K562 (cell line): ENCODE measurements at regions not wholly inside any gene's neighbourhood (a gene's known extent, or its start where the extent isn't known, plus 50 kb on each side); places are given as distances from the start of the nearest gene placed in this dataset.

Experiments
- ATAC-seq: fragments of 200-7000 bp; cut with Tn5 transposase; 3 replicates; pipeline ENCODE4 v1.9.1; 2020; ENCODE audit warnings: moderate library complexity
- BruUV-seq: library from RNA; stranded (reverse); fragments of 400-500 nt; replicated peaks from 2 replicates; lab custom pipeline; 2021; lab: Mats Ljungman, UMichigan
- CTCF ChIA-PET: fragments of 300-600 bp; formaldehyde crosslinking; extraction: SDS; loops from one replicate; lab custom pipeline; 2021; ENCODE audit warnings: low intra/inter-chr PET ratio; lab: Yijun Ruan, JAX
- POLR2A ChIA-PET: fragments of 300-600, 350-650 bp; sonication (Branson Sonifier 250); formaldehyde crosslinking; extraction: SDS; loops from one replicate; lab custom pipeline; 2021; ENCODE audit warnings: antibody characterized with exemption, inconsistent platforms; lab: Yijun Ruan, JAX
- DNase-seq, 4 experiments: peaks; one replicate each; pipeline versions ENCODE4 v3.0.0 to v3.0.0-alpha.2; 2011 to 2018; ENCODE audit warnings: low spot score in 3 of 4, mixed read lengths in 3 of 4; ENCODE audit errors: extremely low read depth in 1 of 4
- FAIRE-seq: peaks from 2 replicates; lab custom pipeline; 2011; peaks lifted over from hg19 to GRCh38; lab: Jason Lieb, UNC
- H2AFZ ChIP-seq: 2 replicates; pipeline ENCODE4 v1.6.0; 2011; ENCODE audit warnings: low read depth, low read length, control low read depth, inconsistent platforms
- H3K27ac ChIP-seq: fragments of 200-600 bp; 3 replicates; pipeline ENCODE4 v1.8.0; 2011; ENCODE audit warnings: low read depth, mild to moderate bottlenecking, control low read depth, inconsistent platforms, low read length, moderate library complexity, mixed read lengths; ENCODE audit errors: extremely low read depth
- H3K27me3 ChIP-seq, 2 experiments: fragments of 300-600 bp in 1 of 2; 2 replicates in 1 of 2; 3 replicates in 1 of 2; pipeline versions ENCODE4 v1.6.0 to v1.8.0; 2011; ENCODE audit warnings: inconsistent platforms in 2 of 2, low read length in 2 of 2, mild to moderate bottlenecking in 1 of 2, mixed read lengths in 1 of 2, moderate library complexity in 1 of 2; ENCODE audit not compliant: control insufficient read depth in 2 of 2, insufficient read depth in 2 of 2
- H3K36me3 ChIP-seq: fragments of 300-600 bp; 3 replicates; pipeline ENCODE4 v1.8.0; 2011; ENCODE audit warnings: mild to moderate bottlenecking, low read length, inconsistent platforms; ENCODE audit not compliant: control insufficient read depth, insufficient read depth
- H3K4me1 ChIP-seq, 2 experiments: fragments of 200-600 bp in 1 of 2; replicated peaks in 1 of 2; 2 replicates in 1 of 2; 3 replicates in 1 of 2; pipeline versions ENCODE4 v1.5.1 to v1.8.0; 2011; ENCODE audit warnings: inconsistent platforms in 2 of 2, low read length in 2 of 2, mild to moderate bottlenecking in 1 of 2, mixed read lengths in 1 of 2, moderate library complexity in 1 of 2; ENCODE audit not compliant: control insufficient read depth in 2 of 2, insufficient read depth in 2 of 2
- H3K4me2 ChIP-seq: 2 replicates; pipeline ENCODE4 v1.6.1; 2011; ENCODE audit warnings: low read length, control low read depth, inconsistent platforms, mixed read lengths; ENCODE audit not compliant: insufficient read depth
- H3K4me3 ChIP-seq: fragments of 200-600 bp; sonication (generic), shearing (Covaris generic); 2 replicates; pipeline ENCODE4 v1.5.1; 2016; ENCODE audit warnings: control low read depth, inconsistent platforms
- H3K79me2 ChIP-seq: fragments of 200-600 bp; 3 replicates; pipeline ENCODE4 v1.8.0; 2011; ENCODE audit warnings: low read length, inconsistent platforms; ENCODE audit not compliant: control insufficient read depth, insufficient read depth
- H3K9ac ChIP-seq, 2 experiments: 2 replicates each; pipeline versions ENCODE4 v1.6.0 to v1.6.1; 2011; ENCODE audit warnings: low read depth in 2 of 2, low read length in 2 of 2, control low read depth in 1 of 2, inconsistent platforms in 1 of 2, mild to moderate bottlenecking in 1 of 2, mixed read lengths in 1 of 2; ENCODE audit not compliant: insufficient read depth in 1 of 2
- H3K9me1 ChIP-seq: one replicate; pipeline ENCODE4 v1.6.0; 2011; ENCODE audit warnings: inconsistent platforms, mild to moderate bottlenecking, low read length, moderate library complexity; ENCODE audit not compliant: control insufficient read depth, insufficient read depth
- H3K9me3 ChIP-seq: replicated peaks from 2 replicates; pipeline ENCODE4 v1.5.1; 2011; ENCODE audit warnings: low read depth, low read length, inconsistent platforms; ENCODE audit not compliant: control insufficient read depth, insufficient read depth
- H4K20me1 ChIP-seq: replicated peaks from 2 replicates; pipeline ENCODE4 v1.6.1; 2011; ENCODE audit warnings: low read length, inconsistent platforms, mixed read lengths; ENCODE audit not compliant: control insufficient read depth, insufficient read depth
- ATF2 ChIP-seq: sonication (generic); formaldehyde crosslinking; IDR thresholded peaks from 2 replicates; pipeline ENCODE4 v1.8.1; 2022; ENCODE audit warnings: missing genetic modification reagents
- GABPB1 ChIP-seq: sonication (generic); formaldehyde crosslinking; IDR thresholded peaks from 2 replicates; pipeline ENCODE4 v1.8.0; 2022; ENCODE audit warnings: mild to moderate bottlenecking, missing genetic modification reagents
- HMGXB4 ChIP-seq: sonication (generic); formaldehyde crosslinking; IDR thresholded peaks from 2 replicates; pipeline ENCODE4 v1.8.1; 2023; ENCODE audit warnings: mild to moderate bottlenecking, missing genetic modification reagents
- MGA ChIP-seq: fragments of 450-650 bp; IDR thresholded peaks from 2 replicates; pipeline ENCODE4 v1.6.1; 2016; ENCODE audit warnings: mild to moderate bottlenecking, moderate library complexity
- MTA3 ChIP-seq: fragments of 450-650 bp; formaldehyde crosslinking; IDR thresholded peaks from 2 replicates; pipeline ENCODE4 v1.6.1; 2017; ENCODE audit warnings: mild to moderate bottlenecking, borderline replicate concordance
- SOX6 ChIP-seq: fragments of 450-650 bp; IDR thresholded peaks from 2 replicates; pipeline ENCODE4 v1.6.1; 2014; ENCODE audit warnings: mild to moderate bottlenecking
- TARDBP ChIP-seq: fragments of 450-650 bp; IDR thresholded peaks from 2 replicates; pipeline ENCODE4 v1.6.1; 2016
- TEAD2 ChIP-seq: fragments of 450-650 bp; IDR thresholded peaks from 2 replicates; pipeline ENCODE4 v1.6.1; 2016; ENCODE audit warnings: missing genetic modification characterization, control low read depth, missing compliant biosample characterization
- TRIM28 ChIP-seq: fragments of 450-650 bp; IDR thresholded peaks from 2 replicates; pipeline ENCODE4 v1.6.1; 2017
- YBX1 ChIP-seq: fragments of 450-650 bp; IDR thresholded peaks from 2 replicates; pipeline ENCODE4 v1.7.1; 2016; ENCODE audit warnings: mild to moderate bottlenecking
- ZNF239 ChIP-seq: fragments of 250-450 bp; sonication (Bioruptor Pico); IDR thresholded peaks from 2 replicates; pipeline ENCODE4 v1.4.0; 2020; ENCODE audit warnings: mild to moderate bottlenecking
- WGBS: fragments of 100-300 bp; shearing (Covaris generic); methylation state at CpG from one replicate; pipeline ENCODE4 v1.1.6; 2016; ENCODE audit warnings: low coverage, mixed read lengths; ENCODE audit not compliant: insufficient coverage; ENCODE audit errors: missing lambda C conversion rate; 5-methylcytosine and 5-hydroxymethylcytosine counted together
- in situ Hi-C: fragments of 300-500 bp; cut with MboI; formaldehyde crosslinking; loops from 4 replicates; pipeline ENCODE4 v1.15.0; 2018; ENCODE audit warnings: inconsistent platforms, mixed read lengths
- intact Hi-C: fragments of 100-400 bp; cut with micrococcal nuclease; formaldehyde crosslinking; loops from 2 replicates; pipeline ENCODE4 v1.14.2; 2022

- intact Hi-C loops: no loop called here
- no peaks in the 10 kb centered on the region for H3K36me3 ChIP-seq
- no peaks in the 10 kb centered on the region for H3K4me1 ChIP-seq
- no peak overlapping the region for H3K4me3 ChIP-seq
- ChIA-PET POLR2A (no interaction called here), CTCF (no interaction called here)
- no peaks in the 10 kb centered on the region for H3K79me2 ChIP-seq
- H3K4me2 ChIP-seq: no peak overlapping the region
- in situ Hi-C loops: no loop called here
- no peak overlapping the region for H3K27ac ChIP-seq
- H3K9me3 ChIP-seq: no peaks in the 10 kb centered on the region
- DNase-seq (no peak), FAIRE-seq (no peak), ATAC-seq (no peak)
- no peak overlapping the region for H2AFZ ChIP-seq
- H3K9me1 ChIP-seq: no peaks in the 10 kb centered on the region
- no peaks in the 10 kb centered on the region for H3K27me3 ChIP-seq
- H3K9ac ChIP-seq: no peak overlapping the region
- no peaks in the 10 kb centered on the region for H4K20me1 ChIP-seq
- no TSS peak for BruUV-seq
- 1% methylated on average over 3 of the region's 3 CpGs for WGBS
- TF ChIP-seq HMGXB4 (no peak), TARDBP (no peak), MGA (no peak), TRIM28 (no peak), TEAD2 (tag) (no peak), ATF2 (CRISPR knock-in tag) (no peak), GABPB1 (CRISPR knock-in tag) (no peak), ZNF239 (CRISPR knock-in tag) (no peak), MTA3 (no peak), SOX6 (no peak), YBX1 (no peak)
Measured at GRCh38 chr18:27699137-27699536, 477.8 kb downstream of the CDH2 start.
